ENCODE measurements at regions not wholly inside any gene's neighbourhood (a gene's known extent, or its start where the extent isn't known, plus 50 kb on each side); places are given as distances from the start of the nearest gene placed in this dataset.

- TF ChIP-seq CTCF (conservative IDR thresholded peaks at IDR 0.05; ENCODE audit: low read depth, low read length): no peak
- no peak for TF ChIP-seq EZH2 (IDR thresholded peaks at IDR 0.05; ENCODE audit: low read length, unreplicated experiment)
- TF ChIP-seq EZH2phosphoT487 (IDR thresholded peaks at IDR 0.05; ENCODE audit: borderline replicate concordance, low read length): no peak
These were observed 105.1 kb upstream of the ADGRL3 start for GRCh38 chr4:61094854-61095598.

Data from PC-3 (cell line).